H1 (cell line): ENCODE measurements at regions not wholly inside any gene's neighbourhood (a gene's known extent, or its start where the extent isn't known, plus 50 kb on each side); places are given as distances from the start of the nearest gene placed in this dataset.

Experiments used
- E2F6 ChIP-seq: IDR thresholded peaks from 2 replicates; pipeline ENCODE4 v1.6.1; 2012; ENCODE audit warnings: inconsistent platforms
- EGR1 ChIP-seq: IDR thresholded peaks from 2 replicates; pipeline ENCODE4 v1.6.1; 2011; ENCODE audit warnings: low read depth, low read length, borderline replicate concordance
- SP4 ChIP-seq: IDR thresholded peaks from 2 replicates; pipeline ENCODE4 v1.6.1; 2012; ENCODE audit warnings: low read length, inconsistent platforms

GRCh38 chr3:159751146-159751545, 237.5 kb upstream of the IL12A start (continued):
- TF ChIP-seq SP4 = no peak
- no peak for TF ChIP-seq E2F6
- TF ChIP-seq EGR1 = no peak
- TF ChIP-seq, all 59 proteins: peak for 0
